Activated B cell treated with CpG ODN at 0.5 μM for 24 hours (primary cell): ENCODE measurements at regions not wholly inside any gene's neighbourhood (a gene's known extent, or its start where the extent isn't known, plus 50 kb on each side); places are given as distances from the start of the nearest gene placed in this dataset.

Source experiments
- ATAC-seq: fragments of 200-7000 bp; cut with Tn5 transposase; one replicate; pipeline ENCODE4 v1.10.0; 2021; ENCODE audit warnings: low read depth, mild to moderate bottlenecking, moderate library complexity
- CTCF ChIA-PET: fragments of 350-600 bp; sonication (Branson Sonifier 250); formaldehyde crosslinking; loops from one replicate; lab custom pipeline; 2021; ENCODE audit warnings: antibody characterized with exemption; lab: Charles Lee
- POLR2A ChIA-PET: fragments of 350-600 bp; sonication (Branson Sonifier 250); formaldehyde crosslinking; loops from one replicate; lab custom pipeline; 2021; ENCODE audit warnings: antibody characterized with exemption; lab: Charles Lee
- DNase-seq: peaks from one replicate; pipeline ENCODE4 v3.0.0; 2022
- H3K27ac Mint-ChIP-seq: one replicate; pipeline ENCODE4 v1.8.0; 2020; ENCODE audit warnings: mixed read lengths
- H3K27me3 Mint-ChIP-seq: one replicate; pipeline ENCODE4 v1.8.0; 2021; ENCODE audit warnings: mixed read lengths
- H3K36me3 Mint-ChIP-seq: one replicate; pipeline ENCODE4 v1.8.0; 2021; ENCODE audit warnings: low read depth, mixed read lengths
- H3K4me1 Mint-ChIP-seq: one replicate; pipeline ENCODE4 v1.8.0; 2021; ENCODE audit warnings: mixed read lengths
- H3K4me3 Mint-ChIP-seq: one replicate; pipeline ENCODE4 v1.8.0; 2020; ENCODE audit warnings: mild to moderate bottlenecking, mixed read lengths
- H3K9me3 Mint-ChIP-seq: one replicate; pipeline ENCODE4 v1.8.0; 2020; ENCODE audit warnings: mixed read lengths
- CTCF ChIP-seq: fragments of 200-600 bp; IDR thresholded peaks from one replicate; pipeline ENCODE4 v1.8.0; 2022; ENCODE audit warnings: antibody characterized with exemption, mild to moderate bottlenecking
- intact Hi-C: fragments of 100-400 bp; cut with micrococcal nuclease; formaldehyde crosslinking; loops from one replicate; pipeline ENCODE4 v1.15.1; 2024

GRCh38 chr7:122199171-122199570 is 55.1 kb upstream of the AASS start:
- DNase-seq (no peak), ATAC-seq (no peak)
- intact Hi-C loops: no loop called here
- ChIA-PET CTCF (no interaction called here), POLR2A (no interaction called here)
- H3K36me3 Mint-ChIP-seq: no peaks in the 10 kb centered on the region
- peaks cover 4% of the 10 kb centered on the region for H3K9me3 Mint-ChIP-seq
- no peak for TF ChIP-seq CTCF
- no peak overlapping the region for H3K4me3 Mint-ChIP-seq
- H3K27ac Mint-ChIP-seq: no peak overlapping the region
- H3K4me1 Mint-ChIP-seq: no peaks in the 10 kb centered on the region
- no peaks in the 10 kb centered on the region for H3K27me3 Mint-ChIP-seq

DNA sequence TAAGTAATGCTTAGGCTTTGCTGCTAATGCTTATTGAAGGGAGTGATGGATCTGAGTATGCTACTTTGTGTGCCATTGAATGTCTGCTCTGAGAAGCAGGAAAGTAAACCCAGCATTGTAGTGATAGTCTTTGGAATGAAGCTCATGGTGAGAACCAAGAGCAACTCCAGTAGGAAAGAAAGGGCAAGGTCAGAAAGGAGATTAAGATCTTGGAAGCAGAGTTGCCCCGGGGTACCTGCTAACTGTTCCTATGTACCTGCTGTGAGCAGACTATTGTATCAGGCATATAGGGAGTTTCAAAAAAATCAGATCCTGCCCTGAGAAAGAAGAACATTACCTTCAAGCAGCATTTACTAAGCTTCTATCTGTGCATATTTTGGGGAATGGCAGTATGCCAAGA is 54.5 kb upstream of the AASS start:
- peaks cover 4% of the 10 kb centered on the region for H3K9me3 Mint-ChIP-seq
- TF ChIP-seq CTCF: no peak
- ChIA-PET CTCF (no interaction called here), POLR2A (no interaction called here)
- intact Hi-C loops: no loop called here
- no peaks in the 10 kb centered on the region for H3K36me3 Mint-ChIP-seq
- H3K4me1 Mint-ChIP-seq: no peaks in the 10 kb centered on the region
- no peak for DNase-seq
- no peak overlapping the region for H3K27ac Mint-ChIP-seq
- H3K27me3 Mint-ChIP-seq: no peaks in the 10 kb centered on the region
- no peak for ATAC-seq
- H3K4me3 Mint-ChIP-seq: no peak overlapping the region
